Uterus (tissue), 2 donors: ENCODE measurements at regions not wholly inside any gene's neighbourhood (a gene's known extent, or its start where the extent isn't known, plus 50 kb on each side); places are given as distances from the start of the nearest gene placed in this dataset.

Source experiments
- CTCF ChIP-seq, 4 experiments: fragments of 200-600 bp in 2 of 4; fragments of 450-650 bp in 2 of 4; sonication (generic) in 2 of 4; IDR thresholded peaks; one replicate each; pipeline ENCODE4 v1.5.1; 2016 to 2019; ENCODE audit warnings: antibody characterized with exemption in 4 of 4, mild to moderate bottlenecking in 2 of 4, moderate library complexity in 1 of 4
- POLR2A ChIP-seq, 2 donors: fragments of 450-650 bp; IDR thresholded peaks; one replicate each; pipeline ENCODE4 v1.6.1; 2016; ENCODE audit warnings: antibody characterized with exemption in 2 of 2, mild to moderate bottlenecking in 1 of 2, moderate library complexity in 1 of 2

GRCh38 chr6:4531406-4531805 is 244.8 kb upstream of the CDYL start:
- no peak for TF ChIP-seq CTCF (IDR thresholded peaks at IDR 0.05)
- TF ChIP-seq POLR2A (IDR thresholded peaks at IDR 0.05): no peak
